GM21529 (cell line): ENCODE measurements at regions not wholly inside any gene's neighbourhood (a gene's known extent, or its start where the extent isn't known, plus 50 kb on each side); places are given as distances from the start of the nearest gene placed in this dataset.

Experiments
- ATAC-seq: cut with Tn5 transposase; IDR thresholded peaks from one replicate; pipeline ENCODE4 v1.9.1; 2021; ENCODE audit not compliant: unreplicated experiment

DNA sequence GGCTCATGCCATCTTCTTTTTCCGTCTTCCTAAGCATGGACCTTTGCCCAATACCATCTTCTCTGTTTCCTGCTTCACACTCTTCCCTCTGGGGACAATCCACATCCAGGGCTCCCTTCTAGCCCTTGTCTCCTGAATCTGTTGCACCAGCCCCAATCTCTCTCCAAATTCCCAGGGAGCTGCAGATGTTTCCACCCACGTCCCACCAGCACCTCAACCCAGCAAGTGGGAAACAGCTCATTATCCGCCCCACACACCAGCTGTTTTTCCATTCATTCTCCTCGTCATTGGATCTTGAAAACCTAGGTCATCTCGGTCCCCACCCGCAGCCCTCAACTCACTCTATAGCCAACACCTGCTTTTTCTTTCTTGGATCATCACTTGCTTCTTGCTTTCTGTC is 185.0 kb upstream of the CDYL start:
- ATAC-seq, result no peak

DNA sequence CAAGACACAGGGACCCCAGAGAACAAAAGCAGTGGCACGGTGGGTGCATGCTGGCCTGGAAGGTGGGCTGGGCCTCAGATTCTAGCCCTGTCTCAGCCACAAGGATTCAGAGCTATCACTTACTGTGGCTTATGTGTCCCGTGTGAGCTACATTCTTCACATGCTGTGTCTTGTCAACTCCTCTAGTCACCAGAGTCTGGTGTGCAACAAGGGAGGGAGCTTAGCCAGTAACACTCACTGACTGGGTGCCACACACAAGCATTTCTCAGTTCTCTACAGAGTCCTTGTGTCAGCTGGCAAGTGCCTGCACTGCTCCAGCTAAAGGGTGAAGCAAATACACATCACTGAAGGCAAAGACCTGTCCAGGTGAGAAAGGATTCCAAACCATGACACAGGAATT is 186.9 kb upstream of the CDYL start:
- no peak for ATAC-seq

DNA sequence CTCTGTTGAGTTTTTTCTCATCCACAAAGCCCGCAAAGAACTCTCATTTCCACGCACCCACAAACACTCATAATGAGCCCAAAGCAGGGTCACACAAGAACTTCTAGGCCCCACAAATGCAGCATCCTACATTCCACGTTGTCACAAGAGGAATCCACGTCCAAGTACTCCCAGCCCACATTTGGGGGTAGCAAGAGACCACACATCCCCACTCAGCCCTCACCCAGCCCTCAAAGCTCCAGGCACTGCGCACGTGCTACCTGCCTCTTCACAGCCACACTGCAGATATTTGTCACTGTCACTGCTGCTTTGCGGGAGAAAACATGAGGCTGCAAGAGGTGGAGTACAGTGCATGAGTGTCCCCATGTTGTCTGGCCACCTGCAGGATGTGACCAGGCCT is 187.6 kb upstream of the CDYL start:
- no peak for ATAC-seq

DNA sequence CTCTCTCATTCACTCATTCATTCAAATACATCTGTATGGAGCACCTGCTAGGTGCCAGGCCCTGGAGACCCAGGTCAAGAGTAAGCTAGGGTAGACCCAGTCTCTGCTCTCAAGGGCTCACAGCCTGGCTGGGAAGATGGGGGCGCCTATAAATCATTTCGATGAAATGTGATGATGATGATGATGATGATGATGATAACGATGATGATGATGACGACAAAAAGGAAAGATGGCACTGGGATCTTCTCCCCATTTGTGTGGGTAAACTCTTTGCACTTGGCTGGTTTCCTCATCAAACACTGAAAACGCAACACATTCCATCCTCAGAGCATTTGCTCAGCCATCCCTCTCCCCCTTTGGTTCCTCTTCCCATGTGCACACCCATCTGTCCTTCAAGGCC is 188.0 kb upstream of the CDYL start:
- ATAC-seq, result no peak

DNA sequence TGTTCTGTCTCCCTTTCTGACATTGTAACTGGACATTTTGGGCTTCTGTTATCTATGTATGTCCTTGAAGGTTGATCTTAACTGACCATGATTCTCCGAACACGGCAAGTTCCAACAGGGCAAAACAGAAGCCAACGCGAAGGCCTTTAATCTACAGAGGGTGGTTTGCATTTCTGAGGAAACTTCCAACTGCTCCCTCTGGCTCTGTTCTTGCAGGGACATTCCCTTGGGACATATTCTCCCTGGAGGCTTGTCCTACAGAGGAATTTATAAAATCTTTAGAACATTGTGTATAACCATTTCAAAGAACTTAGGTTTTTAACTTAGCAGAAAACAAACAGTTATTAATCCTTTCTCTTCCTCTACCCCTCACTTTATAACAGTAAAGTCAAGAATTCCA is 189.0 kb upstream of the CDYL start:
- ATAC-seq, result no peak

DNA sequence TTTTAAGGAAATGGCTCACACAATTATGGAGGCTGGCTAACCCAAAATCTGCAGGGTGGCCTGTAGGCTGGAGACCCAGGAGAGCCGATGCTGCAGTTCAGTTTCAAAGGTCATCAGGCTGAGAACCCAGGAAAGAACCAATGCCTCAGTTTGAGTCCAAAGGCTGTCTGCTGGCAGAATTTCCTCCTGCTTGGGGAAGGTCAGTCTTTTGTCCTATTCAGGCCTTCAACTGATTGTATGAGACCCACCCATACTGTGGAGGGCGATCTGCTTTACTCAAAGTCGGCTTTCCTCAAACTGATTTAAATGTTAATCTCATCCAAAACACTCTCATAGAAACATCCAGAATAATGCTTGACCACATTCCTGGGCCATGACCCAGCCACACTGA is 189.7 kb upstream of the CDYL start:
- no peak for ATAC-seq

DNA sequence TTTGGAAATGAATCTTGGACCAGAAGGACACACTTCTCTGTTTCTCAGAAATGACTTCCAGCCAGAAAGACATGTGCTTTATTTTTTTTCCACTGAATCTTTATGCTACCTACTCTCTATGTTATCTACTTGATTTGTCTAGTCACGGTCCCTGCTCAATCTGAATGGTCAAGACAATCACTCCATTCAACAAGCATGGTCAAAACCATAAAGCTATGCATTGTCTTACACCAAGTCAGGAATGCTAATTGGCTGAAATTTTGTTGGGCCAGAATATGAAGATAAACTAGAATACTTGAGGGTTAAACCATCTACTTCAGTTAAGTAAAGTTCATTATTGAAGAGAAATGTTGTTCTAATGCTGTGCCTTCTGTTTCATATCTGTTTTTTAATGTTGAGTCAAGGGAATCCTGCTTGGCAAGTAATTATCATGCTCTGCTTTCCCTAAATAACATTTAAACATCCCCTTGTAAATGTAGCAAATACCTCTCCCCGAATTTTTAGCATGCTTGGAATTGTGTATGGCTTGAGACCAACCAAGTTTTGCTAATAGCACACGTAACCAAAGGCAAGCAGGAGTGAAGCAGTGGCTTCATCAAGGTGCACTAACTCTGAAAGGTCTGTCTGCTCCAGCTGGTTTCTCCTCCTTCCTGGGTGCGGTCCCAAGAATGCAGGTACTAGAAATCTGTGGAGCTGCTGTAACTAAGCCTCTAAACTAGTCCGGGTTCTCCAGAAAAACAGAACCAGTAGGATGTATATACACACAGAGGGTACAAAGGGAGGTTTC is 190.3 kb upstream of the CDYL start:
- ATAC-seq, result no peak

DNA sequence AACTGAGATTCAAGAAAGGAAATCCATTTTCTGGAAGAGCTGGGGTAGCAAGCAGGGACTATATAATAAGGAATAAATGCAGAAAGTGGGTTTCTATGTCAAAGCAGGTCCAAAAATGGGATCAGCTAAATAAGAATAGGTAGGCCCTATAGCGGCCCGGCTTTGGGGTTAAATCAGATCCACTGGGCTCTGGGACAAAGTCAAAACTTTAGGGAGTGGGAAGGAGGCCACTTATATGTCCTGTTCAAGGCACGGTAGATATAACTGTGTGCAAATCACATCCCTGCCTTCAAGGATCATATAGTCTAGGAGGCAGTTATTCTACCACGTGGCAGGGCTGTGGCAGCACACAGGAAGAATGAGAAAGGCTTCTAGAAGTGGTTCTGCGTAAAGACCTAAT is 191.4 kb upstream of the CDYL start:
- no peak for ATAC-seq

DNA sequence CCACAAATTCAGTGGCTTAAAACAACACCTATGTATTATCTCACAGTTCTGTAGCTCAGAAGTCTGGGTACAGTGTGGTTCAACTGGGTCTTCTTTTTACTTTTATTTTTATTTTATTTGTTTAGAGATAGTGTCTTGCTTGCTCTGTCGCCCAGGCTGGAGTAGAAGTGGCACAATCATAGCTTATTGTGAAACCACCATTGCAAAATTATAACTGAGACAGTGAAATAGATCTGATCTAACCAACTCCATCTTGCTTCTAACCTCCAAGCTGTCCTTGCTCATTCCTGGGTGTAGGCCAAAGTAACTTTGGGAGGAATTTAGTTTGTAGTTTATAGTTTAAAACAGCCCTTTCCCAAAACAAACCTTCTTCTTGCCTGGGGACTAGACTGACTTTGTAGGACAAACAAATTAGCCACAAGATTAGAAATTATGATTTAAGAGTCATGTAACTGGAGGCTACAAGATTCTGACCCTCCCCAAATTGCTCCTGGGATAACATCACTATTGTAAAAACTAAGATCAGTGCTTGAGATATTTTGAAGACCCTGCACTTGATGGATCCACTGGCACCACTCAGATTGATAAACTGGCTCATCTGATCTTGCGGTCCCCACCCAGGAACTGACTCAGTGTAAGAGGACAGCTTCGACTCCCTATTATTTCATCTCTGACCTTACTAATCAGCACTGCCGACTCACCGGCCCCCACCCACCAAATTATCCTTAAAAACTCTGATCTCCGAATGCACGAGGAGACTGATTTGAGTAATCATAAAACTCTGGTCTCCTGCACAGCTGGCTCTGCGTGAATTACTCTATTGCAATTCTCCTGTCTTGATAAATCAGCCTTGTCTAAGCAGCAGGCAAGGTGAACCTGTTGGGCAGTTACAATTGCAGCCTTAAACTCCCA is 193.4 kb upstream of the CDYL start:
- no peak for ATAC-seq

DNA sequence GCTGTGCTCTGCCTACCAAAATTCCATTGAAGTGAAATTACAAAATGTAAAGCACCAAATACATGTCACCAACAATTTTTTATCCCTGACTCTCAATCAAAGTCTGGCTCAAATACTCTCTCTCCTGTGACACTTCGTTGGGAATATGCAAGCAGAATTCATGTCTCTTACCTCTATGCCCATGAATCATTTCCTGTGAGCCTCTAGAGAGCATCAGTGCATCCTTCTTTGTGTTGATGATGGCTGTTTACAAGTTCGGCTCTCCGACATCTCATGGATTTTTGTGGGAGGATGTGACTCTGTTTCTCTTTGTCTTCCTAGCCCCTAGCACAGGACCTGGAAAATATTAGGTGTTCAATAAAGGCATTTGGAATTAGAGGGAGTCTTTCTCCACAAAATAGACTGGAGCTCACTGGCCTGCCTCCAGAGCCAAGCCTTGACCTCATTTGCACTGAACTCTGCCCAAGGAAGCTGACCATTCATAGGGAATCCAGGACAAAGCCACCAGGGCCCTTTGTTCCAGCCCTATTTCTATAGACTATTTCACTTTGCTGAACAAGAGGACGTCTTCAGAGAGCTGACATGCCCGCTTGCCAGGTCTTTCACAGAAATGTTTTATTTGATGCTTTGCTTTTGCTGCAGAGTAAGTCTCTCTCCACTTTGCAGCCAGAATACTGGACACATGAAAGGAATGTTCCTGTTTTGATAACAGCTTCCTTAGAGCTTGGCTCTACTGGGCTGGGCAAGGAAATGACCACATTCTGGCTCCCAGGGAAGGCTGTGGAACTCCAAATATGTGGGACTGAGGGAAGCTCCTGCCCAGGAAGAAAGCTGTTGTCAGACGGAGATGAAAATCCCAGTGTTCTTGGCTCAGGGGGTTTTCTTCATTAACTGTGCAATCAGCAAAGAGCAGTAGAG is 194.5 kb upstream of the CDYL start:
- ATAC-seq, result no peak

DNA sequence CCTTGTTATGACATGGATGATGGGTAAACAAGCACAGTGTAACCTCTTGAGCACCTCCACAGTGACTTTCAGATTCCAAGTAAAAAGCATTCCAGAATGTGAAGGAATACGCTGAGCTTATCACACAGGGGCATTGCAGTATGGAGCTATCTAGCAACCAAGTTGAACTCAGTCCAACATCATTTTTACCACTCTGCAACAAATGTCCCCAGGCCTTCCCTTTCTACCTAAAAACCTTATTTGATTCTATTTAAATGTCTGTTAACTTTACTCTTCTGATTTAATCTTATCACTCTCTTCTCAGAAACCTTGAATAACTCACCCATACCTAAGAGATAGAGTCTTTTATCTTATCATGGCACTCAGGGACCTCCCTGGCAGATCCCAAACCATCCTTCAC is 195.8 kb upstream of the CDYL start:
- ATAC-seq, result no peak

DNA sequence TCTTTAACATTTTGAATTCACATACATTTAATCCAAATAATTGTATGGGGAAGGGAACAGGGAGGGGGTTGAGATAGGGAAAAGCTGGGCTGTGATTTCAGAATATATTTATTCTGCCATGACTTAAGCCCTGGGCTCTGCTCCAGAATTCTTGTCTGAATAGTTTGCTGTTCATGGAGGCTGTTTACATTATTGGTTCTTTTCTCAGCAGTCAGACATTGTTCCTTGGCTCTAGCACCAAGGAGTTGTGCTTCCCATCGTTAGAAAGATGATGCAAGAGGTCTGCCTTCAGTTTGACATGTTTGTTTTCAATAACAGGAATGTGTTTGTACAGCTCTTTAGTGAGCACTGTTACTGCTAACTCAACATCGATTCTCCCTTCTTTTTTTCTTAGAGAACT is 198.8 kb upstream of the CDYL start:
- ATAC-seq, result no peak

DNA sequence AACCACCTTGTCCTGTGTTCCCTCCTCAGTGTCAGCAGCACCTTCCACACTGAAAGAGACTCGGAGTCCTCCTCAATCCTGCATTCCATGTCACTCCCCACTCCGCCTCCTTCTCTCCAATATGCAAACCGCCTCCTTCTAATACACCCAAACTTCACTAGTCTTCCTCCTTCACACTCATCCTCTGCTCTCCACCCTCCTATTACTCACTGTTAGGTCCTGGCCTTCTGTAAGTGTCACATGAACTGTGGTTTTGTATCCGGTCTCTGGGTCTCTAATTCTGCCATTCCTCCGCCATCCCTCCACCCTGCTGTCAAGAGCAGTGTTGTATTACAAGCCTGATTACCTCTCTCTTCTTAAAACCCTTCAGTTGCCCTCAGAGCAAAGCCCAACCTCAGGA is 200.5 kb upstream of the CDYL start:
- ATAC-seq, result no peak

DNA sequence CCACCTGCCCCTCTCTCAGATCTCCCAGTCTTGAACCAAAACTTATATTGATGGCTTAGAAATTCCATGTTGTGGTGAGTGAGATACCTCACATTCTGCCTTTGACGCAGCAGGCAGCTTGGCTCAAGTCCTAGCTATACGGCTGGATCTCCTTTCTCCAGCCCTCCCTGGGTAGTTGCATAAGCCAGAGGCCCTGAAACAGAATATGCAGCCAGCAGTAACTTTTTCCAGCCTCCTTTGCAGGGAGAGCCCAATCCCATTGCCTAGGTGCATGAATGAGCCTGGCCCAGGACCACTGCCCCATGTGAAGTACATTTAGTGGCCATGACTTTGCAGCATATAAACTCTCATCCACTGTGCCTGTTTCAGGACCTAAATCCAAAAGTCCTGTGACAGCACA is 202.2 kb upstream of the CDYL start:
- no peak for ATAC-seq

DNA sequence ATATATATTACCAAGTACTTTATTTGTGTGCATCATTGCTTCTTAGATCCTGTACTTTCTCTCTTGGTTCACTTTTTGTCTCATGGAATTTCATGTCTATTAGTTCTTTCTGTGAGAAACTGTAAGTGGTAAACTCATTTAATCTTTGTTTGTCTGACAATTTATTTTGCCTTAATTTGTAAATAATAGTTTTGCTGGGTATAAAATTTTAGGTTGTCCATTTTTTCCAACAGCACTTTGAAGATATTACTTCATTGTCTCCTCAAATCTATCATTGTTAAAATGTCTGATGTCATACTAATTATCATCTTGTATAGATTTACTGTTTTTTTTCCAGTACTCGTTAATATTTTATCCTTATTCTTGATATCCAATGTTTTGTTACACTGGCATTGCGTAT is 205.2 kb upstream of the CDYL start:
- no peak for ATAC-seq

DNA sequence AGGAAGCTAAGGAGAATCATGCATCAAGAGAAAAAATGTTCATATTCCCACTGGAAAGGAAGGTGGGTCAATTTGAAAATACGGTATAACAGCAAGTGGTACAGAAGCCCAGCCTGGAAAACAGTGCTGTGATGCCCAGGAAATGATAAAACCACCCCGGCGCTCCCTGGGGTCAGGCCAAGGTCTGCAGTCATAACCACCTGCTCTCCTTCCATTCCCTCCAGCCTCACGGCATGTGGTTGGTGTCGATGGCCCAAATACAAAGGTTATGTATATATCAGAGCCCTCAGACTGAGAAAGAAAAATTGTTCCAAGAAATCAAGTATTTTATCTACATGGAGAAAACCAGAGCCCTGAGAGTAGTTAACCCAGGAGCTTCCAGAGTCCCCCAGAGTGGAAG is 208.1 kb upstream of the CDYL start:
- no peak for ATAC-seq

DNA sequence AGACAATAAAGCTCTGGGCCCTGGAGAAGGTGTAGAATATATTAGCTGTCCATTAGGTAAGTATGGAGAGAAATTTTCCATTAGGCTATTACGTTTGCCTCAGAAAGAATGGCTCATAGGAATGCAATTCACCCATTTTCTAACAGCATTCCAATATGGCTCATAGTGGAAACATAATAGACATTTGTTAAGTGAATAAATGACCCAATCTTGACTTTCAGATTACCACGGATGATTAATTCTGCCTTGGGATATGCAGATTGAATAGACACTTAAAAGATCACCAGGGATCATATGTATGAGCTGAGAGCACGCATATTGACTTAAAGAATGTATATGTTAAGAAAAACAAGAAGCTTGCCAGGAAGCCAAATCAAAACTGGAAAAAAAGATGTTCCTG is 209.1 kb upstream of the CDYL start:
- ATAC-seq, result no peak

DNA sequence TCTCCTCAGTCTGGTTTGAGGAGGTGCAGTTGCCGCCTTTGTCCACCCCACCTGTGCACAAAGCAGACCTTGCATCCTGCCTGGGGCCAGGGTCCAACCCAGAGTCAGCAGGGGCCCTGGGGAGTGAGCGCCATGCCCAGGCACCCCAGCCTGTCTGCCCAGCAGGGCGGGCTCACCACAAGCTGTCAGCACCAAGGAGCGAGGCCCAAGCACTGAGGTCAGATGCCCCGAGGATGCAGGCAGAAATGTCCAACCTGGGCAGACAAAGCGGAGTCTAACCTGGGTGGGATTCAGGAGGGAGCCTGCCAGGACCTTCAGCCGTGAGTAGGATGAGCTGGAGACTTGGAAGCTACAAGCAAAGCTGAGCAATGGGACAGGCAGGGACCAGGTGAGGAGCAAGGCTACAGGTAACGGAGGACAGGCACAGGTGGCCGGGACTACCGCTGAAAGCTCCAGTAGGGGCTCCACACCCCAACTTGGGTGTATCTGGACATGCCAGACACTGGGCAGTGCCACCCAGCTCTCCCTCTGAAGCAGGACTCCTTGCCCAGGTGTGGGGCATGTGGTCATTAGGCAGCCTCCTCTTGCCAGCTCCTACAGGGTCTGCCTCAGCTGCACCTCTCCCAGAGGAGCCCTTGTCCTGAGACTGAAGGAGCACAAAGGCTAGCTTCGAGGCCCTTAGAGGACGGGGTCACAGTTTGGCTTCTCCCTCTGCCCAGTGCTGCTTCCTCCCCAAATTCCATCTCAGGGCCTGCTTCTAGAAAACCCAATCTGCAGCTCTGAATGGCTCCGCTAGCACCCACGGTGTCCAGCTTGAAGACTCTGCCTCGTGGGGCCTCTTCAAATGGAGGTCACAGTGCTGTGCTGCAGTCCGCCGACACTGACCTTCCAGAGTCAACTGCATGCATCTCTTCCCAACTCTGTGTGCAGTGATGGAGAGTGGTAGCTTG is 210.6 kb upstream of the CDYL start:
- no peak for ATAC-seq

DNA sequence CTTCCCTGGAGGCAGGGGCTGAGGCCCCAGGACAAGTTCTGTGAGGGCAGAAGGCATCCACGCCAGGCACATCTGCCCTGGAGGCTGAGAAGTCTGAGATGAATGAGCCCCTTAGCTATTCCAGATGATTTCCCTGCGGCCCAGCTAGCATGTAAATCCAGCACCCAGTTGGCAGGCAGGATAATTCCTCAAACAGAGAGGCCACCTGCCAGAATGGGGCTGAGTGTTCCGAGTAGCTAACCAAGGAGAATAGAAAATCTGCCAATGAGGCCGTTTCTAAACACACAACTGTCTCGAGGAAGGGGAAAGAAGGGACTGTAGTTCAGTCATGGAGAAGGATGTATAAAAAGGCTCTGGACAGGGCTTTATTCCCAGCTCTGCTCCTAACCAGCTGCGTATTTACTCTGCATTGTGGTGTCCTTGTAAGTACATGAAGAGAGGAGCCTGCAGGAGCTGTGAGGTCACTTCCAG is 211.4 kb upstream of the CDYL start:
- ATAC-seq, result no peak

DNA sequence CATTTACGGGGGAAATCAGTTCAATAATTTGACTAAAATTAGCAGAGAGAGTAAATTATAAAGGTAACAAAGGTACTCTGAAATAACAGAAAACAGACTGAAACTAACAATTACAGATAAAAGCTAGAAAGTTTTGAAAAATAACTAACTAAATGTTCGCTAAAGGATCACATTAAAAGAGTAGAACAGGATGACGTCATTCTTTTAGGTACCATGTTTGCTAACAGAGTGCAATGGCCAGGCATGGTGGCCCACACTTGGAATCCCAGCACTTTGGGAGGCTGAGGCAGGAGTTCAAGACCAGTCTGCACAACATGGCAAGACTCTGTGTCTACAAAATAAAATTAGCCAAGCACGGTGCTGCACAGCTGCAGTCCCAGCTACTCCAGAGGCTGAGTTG is 212.3 kb upstream of the CDYL start:
- no peak for ATAC-seq
